ENCODE measurements at regions not wholly inside any gene's neighbourhood (a gene's known extent, or its start where the extent isn't known, plus 50 kb on each side); places are given as distances from the start of the nearest gene placed in this dataset.

DNA sequence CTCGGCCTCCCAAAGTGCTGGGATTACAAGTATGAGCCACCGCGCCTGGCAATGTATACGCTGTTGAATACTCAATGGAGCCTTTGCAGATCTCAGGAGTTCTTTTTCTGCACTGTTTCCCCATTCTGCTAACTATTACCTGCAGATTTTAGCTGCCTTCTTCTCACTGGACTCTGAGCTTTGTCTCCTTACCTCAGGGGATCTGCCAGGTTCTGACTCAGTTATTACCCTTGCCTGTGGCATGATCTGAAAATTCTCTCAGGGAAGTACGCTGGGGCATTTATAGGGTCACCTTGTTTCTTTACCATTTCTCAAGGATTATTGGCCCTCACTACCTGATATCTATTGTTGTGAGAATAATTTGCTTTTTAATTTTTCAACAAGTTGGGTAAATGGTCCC is 56.6 kb upstream of the MAGED1 start:
- no peak overlapping the region for H3K27ac ChIP-seq
- peaks cover 0 to 8% (median 0%) of the 10 kb centered on the region in 12 donors for H3K4me1 ChIP-seq
- DNase-seq: no peak
- peaks cover 0 to 3% (median 0%) of the 10 kb centered on the region in 9 donors for H3K27me3 ChIP-seq
- 81 to 98% (median 95%) methylated on average over 5 of the region's 5 CpGs for WGBS, 4 donors
- TF ChIP-seq, protein P1, sequence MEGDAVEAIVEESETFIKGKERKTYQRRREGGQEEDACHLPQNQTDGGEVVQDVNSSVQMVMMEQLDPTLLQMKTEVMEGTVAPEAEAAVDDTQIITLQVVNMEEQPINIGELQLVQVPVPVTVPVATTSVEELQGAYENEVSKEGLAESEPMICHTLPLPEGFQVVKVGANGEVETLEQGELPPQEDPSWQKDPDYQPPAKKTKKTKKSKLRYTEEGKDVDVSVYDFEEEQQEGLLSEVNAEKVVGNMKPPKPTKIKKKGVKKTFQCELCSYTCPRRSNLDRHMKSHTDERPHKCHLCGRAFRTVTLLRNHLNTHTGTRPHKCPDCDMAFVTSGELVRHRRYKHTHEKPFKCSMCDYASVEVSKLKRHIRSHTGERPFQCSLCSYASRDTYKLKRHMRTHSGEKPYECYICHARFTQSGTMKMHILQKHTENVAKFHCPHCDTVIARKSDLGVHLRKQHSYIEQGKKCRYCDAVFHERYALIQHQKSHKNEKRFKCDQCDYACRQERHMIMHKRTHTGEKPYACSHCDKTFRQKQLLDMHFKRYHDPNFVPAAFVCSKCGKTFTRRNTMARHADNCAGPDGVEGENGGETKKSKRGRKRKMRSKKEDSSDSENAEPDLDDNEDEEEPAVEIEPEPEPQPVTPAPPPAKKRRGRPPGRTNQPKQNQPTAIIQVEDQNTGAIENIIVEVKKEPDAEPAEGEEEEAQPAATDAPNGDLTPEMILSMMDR (IDR thresholded peaks at IDR 0.05): no peak
- TF ChIP-seq POLR2A (IDR thresholded peaks at IDR 0.05): no peak
- no peak for ATAC-seq
- no peak overlapping the region for H3K4me3 ChIP-seq
- H3K9me3 ChIP-seq: no peaks in the 10 kb centered on the region
- intact Hi-C loops (cut with DNase I): no loop called here
- no peaks in the 10 kb centered on the region for H3K36me3 ChIP-seq

DNA sequence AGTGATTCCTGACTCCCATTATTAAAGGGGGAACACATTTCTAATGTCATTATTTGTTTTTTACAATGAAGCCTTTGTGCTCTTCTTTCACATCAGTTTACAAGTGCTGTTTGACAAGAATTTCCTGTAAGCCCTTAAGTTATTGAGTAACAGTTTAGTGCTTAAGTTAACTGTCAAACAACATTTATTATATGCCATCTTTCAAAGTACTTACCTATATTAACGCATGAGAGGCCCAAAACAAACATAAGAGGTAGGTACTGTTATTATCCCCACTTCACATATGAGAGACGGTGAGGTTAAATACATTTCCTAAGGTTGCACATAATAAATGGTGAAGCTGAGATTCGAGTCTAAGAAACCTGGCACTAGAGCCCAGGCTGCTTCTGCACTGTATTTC is 56.0 kb upstream of the MAGED1 start:
- Histone ChIP-seq H3K4me1 (peaks cover 0 to 8% (median 0%) of the 10 kb centered on the region in 12 donors), H3K27ac (no peak overlapping the region), H3K27me3 (peaks cover 0 to 3% (median 0%) of the 10 kb centered on the region in 9 donors), H3K9me3 (no peaks in the 10 kb centered on the region), H3K4me3 (no peak overlapping the region), H3K36me3 (no peaks in the 10 kb centered on the region)
- ATAC-seq: no peak
- WGBS, 4 donors: 63 to 79% (median 68%) methylated on average over 3 of the region's 3 CpGs
- intact Hi-C loops (cut with DNase I): no loop called here
- no peak for TF ChIP-seq POLR2A (IDR thresholded peaks at IDR 0.05)
- TF ChIP-seq, protein P1 (IDR thresholded peaks at IDR 0.05): no peak
- no peak for DNase-seq

DNA sequence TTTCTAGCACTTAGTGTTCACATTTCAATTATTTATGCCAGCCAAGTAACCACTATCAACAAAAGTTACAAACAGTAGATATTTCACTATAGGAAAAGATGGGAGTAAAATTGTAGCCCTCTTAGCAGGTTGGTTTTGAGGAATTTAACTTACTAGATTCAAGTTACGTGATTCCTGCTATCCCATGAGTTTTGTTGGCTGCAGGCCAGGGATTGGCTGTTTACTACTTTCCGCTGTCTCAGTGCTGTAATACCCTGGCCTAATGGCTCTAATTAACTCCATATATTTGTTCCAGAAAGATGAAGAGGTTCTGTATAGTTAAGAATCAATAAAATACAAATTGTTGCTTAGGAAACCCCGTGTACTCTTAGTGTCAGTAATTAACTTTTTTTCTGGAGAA is 55.5 kb upstream of the MAGED1 start:
- no peaks in the 10 kb centered on the region for H3K9me3 ChIP-seq
- WGBS, 4 donors: 24 to 51% (median 48%) methylated on average over 3 of the region's 3 CpGs
- peaks cover 0 to 3% (median 0%) of the 10 kb centered on the region in 9 donors for H3K27me3 ChIP-seq
- H3K36me3 ChIP-seq: no peaks in the 10 kb centered on the region
- no peak for ATAC-seq
- no peak overlapping the region for H3K27ac ChIP-seq
- peak; percentile 37 to 68 (median 54) for DNase-seq
- TF ChIP-seq POLR2A (IDR thresholded peaks at IDR 0.05): no peak
- TF ChIP-seq, protein P1 (IDR thresholded peaks at IDR 0.05): no peak
- H3K4me1 ChIP-seq: peaks cover 0 to 8% (median 0%) of the 10 kb centered on the region in 12 donors
- no peak overlapping the region for H3K4me3 ChIP-seq
- intact Hi-C loops (cut with DNase I): no loop called here
